ENCODE measurements at regions not wholly inside any gene's neighbourhood (a gene's known extent, or its start where the extent isn't known, plus 50 kb on each side); places are given as distances from the start of the nearest gene placed in this dataset.
"Not testable (repeated sequence)": the region's sequence is repeated elsewhere in the genome, so short reads cannot be mapped to it uniquely, and the experiment has no call there.

DNA sequence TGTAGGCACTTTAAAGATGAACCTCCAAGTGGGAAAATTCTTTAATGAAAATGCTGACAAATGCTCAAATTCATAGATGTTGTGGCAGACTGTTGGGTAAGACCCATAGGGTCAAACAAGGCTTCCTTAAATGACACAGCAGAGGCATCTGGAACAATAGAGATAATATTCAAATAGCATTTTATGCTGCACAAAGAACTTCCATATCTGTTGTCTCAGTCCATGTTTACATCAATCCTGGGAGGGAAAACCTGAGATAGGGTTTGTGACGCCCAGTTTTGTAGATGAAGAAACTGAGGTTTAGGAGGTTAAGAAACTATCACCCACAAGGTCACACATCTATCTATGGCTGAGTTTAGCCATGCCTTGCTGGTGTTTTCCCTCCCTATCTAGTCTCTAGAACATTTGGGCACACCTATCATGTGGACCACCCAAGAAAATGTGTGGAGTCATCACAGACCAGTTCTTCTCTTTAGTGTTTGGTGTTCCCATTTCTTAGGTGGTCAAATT, 106.4 kb downstream of the EHF start:
- Mint-ChIP-seq H3K27ac (ENCODE audit: unreplicated experiment) (no peak overlapping the region), H3K4me3 (ENCODE audit: low read depth, unreplicated experiment) (no peak overlapping the region), H3K9me3 (ENCODE audit: low read depth, unreplicated experiment) (peaks cover 12% of the 10 kb centered on the region), H3K36me3 (ENCODE audit: insufficient read depth, unreplicated experiment) (no peaks in the 10 kb centered on the region), H3K27me3 (ENCODE audit: unreplicated experiment) (no peaks in the 10 kb centered on the region), H3K4me1 (ENCODE audit: low read depth, unreplicated experiment) (peaks cover 25% of the 10 kb centered on the region)
- intact Hi-C loops (cut with micrococcal nuclease; ENCODE audit: unreplicated experiment): no loop called here
- no peak for DNase-seq
- TF ChIP-seq, protein P1, sequence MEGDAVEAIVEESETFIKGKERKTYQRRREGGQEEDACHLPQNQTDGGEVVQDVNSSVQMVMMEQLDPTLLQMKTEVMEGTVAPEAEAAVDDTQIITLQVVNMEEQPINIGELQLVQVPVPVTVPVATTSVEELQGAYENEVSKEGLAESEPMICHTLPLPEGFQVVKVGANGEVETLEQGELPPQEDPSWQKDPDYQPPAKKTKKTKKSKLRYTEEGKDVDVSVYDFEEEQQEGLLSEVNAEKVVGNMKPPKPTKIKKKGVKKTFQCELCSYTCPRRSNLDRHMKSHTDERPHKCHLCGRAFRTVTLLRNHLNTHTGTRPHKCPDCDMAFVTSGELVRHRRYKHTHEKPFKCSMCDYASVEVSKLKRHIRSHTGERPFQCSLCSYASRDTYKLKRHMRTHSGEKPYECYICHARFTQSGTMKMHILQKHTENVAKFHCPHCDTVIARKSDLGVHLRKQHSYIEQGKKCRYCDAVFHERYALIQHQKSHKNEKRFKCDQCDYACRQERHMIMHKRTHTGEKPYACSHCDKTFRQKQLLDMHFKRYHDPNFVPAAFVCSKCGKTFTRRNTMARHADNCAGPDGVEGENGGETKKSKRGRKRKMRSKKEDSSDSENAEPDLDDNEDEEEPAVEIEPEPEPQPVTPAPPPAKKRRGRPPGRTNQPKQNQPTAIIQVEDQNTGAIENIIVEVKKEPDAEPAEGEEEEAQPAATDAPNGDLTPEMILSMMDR (IDR thresholded peaks at IDR 0.05; ENCODE audit: unreplicated experiment): no peak
- BruUV-seq (replicated peaks): no TSS peak
- CTCF ChIA-PET: no interaction called here

DNA sequence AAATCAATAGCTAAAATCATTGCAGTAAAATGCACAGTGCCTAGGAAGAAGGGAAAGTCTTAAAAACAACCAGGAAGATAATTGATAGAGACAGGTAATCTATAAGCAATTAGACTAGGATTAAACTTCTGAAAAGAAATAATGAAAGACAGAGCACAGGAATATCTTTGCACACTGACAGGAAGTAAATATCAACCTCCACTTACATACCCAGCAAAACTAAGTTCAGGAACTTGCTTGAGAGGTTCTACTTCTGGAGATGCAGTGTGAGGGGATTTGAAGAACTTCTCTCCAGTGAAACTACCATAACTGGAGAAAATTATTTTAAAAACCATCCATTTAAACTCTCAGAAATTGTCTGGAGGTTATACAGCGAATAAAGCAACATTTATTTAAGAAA, 104.1 kb downstream of the EHF start:
- TF ChIP-seq, protein P1 (IDR thresholded peaks at IDR 0.05; ENCODE audit: unreplicated experiment): no peak
- H3K36me3 Mint-ChIP-seq (ENCODE audit: insufficient read depth, unreplicated experiment): no peaks in the 10 kb centered on the region
- CTCF ChIA-PET: no interaction called here
- H3K27ac Mint-ChIP-seq (ENCODE audit: unreplicated experiment): no peak overlapping the region
- no peak for DNase-seq
- intact Hi-C loops (cut with micrococcal nuclease; ENCODE audit: unreplicated experiment): no loop called here
- H3K27me3 Mint-ChIP-seq (ENCODE audit: unreplicated experiment): no peaks in the 10 kb centered on the region
- no peak overlapping the region for H3K4me3 Mint-ChIP-seq (ENCODE audit: low read depth, unreplicated experiment)
- peaks cover 4% of the 10 kb centered on the region for H3K4me1 Mint-ChIP-seq (ENCODE audit: low read depth, unreplicated experiment)
- peaks cover 12% of the 10 kb centered on the region for H3K9me3 Mint-ChIP-seq (ENCODE audit: low read depth, unreplicated experiment)
- BruUV-seq (replicated peaks): no TSS peak

DNA sequence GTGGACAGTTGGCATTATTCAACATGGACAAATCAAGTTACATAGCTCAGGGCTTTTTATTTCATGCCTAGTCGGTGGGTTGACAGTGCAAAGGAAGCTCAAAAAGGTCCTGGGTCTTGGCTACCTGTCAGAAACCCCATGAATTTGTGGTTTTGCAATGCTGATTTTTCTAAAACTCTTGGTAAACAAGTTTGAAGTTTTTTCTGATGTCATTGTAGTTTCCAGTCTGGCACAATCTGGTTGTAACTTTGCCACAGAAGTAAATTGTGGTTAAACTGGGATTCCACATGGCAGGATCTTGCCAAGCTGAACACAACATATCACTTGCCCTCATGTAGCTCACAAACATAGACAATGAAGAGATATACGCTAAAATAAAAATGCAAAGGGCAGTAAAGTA, 100.8 kb downstream of the EHF start:
- TF ChIP-seq, protein P1 (IDR thresholded peaks at IDR 0.05; ENCODE audit: unreplicated experiment): no peak
- Mint-ChIP-seq H3K9me3 (ENCODE audit: low read depth, unreplicated experiment) (peaks cover 12% of the 10 kb centered on the region), H3K4me3 (ENCODE audit: low read depth, unreplicated experiment) (no peak overlapping the region), H3K4me1 (ENCODE audit: low read depth, unreplicated experiment) (no peaks in the 10 kb centered on the region), H3K27ac (ENCODE audit: unreplicated experiment) (no peak overlapping the region), H3K36me3 (ENCODE audit: insufficient read depth, unreplicated experiment) (no peaks in the 10 kb centered on the region), H3K27me3 (ENCODE audit: unreplicated experiment) (no peaks in the 10 kb centered on the region)
- BruUV-seq (replicated peaks): no TSS peak
- CTCF ChIA-PET: no interaction called here
- no peak for DNase-seq
- intact Hi-C loops (cut with micrococcal nuclease; ENCODE audit: unreplicated experiment): no loop called here

DNA sequence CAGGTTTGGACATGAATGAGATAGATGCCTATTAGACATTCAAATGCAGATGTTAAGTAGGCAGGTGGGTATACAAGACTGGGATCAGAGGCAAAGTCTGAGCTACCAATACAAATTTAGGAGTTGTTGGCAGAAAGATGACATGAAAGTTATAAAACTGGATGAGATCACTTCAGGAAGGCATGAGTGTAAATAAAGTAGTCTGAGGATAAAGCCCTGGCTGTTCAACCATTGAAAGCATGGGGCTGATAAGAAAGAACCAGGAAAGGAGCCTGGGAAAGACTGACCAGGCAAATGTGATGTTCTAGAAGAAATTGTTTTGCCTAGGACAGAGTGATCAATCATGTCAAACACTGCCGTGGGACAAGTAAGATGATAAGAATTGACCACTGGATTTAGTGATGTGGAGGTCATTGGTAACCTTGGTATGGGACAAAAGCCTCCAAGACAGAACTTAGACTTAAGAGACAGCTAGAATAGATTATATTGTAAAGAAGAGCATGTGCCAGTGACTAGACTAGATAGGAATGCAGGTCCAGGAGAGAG, 98.5 kb downstream of the EHF start:
- Mint-ChIP-seq H3K4me1 (ENCODE audit: low read depth, unreplicated experiment) (no peaks in the 10 kb centered on the region), H3K36me3 (ENCODE audit: insufficient read depth, unreplicated experiment) (no peaks in the 10 kb centered on the region), H3K27ac (ENCODE audit: unreplicated experiment) (no peak overlapping the region), H3K27me3 (ENCODE audit: unreplicated experiment) (no peaks in the 10 kb centered on the region), H3K9me3 (ENCODE audit: low read depth, unreplicated experiment) (peaks cover 11% of the 10 kb centered on the region), H3K4me3 (ENCODE audit: low read depth, unreplicated experiment) (no peak overlapping the region)
- CTCF ChIA-PET: no interaction called here
- intact Hi-C loops (cut with micrococcal nuclease; ENCODE audit: unreplicated experiment): no loop called here
- BruUV-seq (replicated peaks): no TSS peak
- TF ChIP-seq, protein P1 (IDR thresholded peaks at IDR 0.05; ENCODE audit: unreplicated experiment): no peak
- DNase-seq: no peak

DNA sequence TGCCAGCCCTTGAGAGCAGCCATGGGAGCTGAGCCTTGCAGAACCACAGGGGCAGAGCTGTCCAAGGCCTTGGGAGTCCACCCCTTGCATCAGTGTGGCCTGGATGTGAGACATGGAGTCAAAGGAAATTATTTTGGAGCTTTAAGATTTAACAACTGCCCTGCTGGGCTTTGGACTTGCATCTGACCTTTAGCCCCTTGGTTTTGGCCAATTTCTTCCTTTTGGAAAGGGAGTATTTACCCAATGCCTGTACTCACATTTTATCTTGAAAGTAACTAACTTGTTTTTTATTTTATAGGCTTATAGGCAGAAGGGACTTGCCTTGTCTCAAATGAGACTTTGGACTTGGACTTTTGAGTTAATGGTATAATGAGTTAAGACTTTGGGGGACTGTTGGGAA, 92.7 kb downstream of the EHF start:
- H3K4me3 Mint-ChIP-seq (ENCODE audit: low read depth, unreplicated experiment); intact Hi-C loops (cut with micrococcal nuclease; ENCODE audit: unreplicated experiment); H3K36me3 Mint-ChIP-seq (ENCODE audit: insufficient read depth, unreplicated experiment); BruUV-seq (replicated peaks); H3K27ac Mint-ChIP-seq (ENCODE audit: unreplicated experiment); DNase-seq; H3K4me1 Mint-ChIP-seq (ENCODE audit: low read depth, unreplicated experiment); CTCF ChIA-PET; H3K27me3 Mint-ChIP-seq (ENCODE audit: unreplicated experiment): not testable (repeated sequence)
- H3K9me3 Mint-ChIP-seq (ENCODE audit: low read depth, unreplicated experiment): peaks cover 12% of the 10 kb centered on the region
